Spleen (tissue), 7 donors: ENCODE measurements at regions not wholly inside any gene's neighbourhood (a gene's known extent, or its start where the extent isn't known, plus 50 kb on each side); places are given as distances from the start of the nearest gene placed in this dataset.

Source experiments
- CTCF ChIP-seq, 11 experiments: fragments of 200-600 bp in 7 of 11; fragments of 450-650 bp in 4 of 11; sonication (generic) in 4 of 11; IDR thresholded peaks in 8 of 11; conservative IDR thresholded peaks in 3 of 11; 1 replicate in 7 of 11; 2 replicates in 4 of 11; pipeline versions ENCODE4 v1.4.0 to v1.8.0; 2016 to 2021; ENCODE audit warnings: antibody characterized with exemption in 11 of 11, inconsistent platforms in 4 of 11, mild to moderate bottlenecking in 1 of 11
- POLR2A ChIP-seq, 3 donors: fragments of 450-650 bp; IDR thresholded peaks; one replicate each; pipeline ENCODE4 v1.5.1; 2017; ENCODE audit warnings: antibody characterized with exemption in 3 of 3, mild to moderate bottlenecking in 1 of 3
- POLR2AphosphoS5 ChIP-seq, 3 donors: sonication (generic); formaldehyde crosslinking; IDR thresholded peaks; one replicate each; pipeline ENCODE4 v1.5.1; 2017; ENCODE audit warnings: antibody characterized with exemption in 3 of 3
- donor health status: DM: no; HTN: no; CAD: no; lungs with moderate emphysema.
- donor health status: DM: no; HTN: no; CAD: no.
- donor health status: DM: no; HTN: no; CAD: no.

- TF ChIP-seq CTCF (IDR thresholded peaks at IDR 0.05 in 8 of 11, conservative IDR thresholded peaks at IDR 0.05 in 3 of 11) = no peak
- TF ChIP-seq POLR2A (IDR thresholded peaks at IDR 0.05) = no peak
- no peak for TF ChIP-seq POLR2AphosphoS5 (IDR thresholded peaks at IDR 0.05)
These were observed 659.4 kb downstream of the BCL11B start for GRCh38 chr14:98612434-98613200.
